Neural cell (in vitro differentiated cells): ENCODE measurements at regions not wholly inside any gene's neighbourhood (a gene's known extent, or its start where the extent isn't known, plus 50 kb on each side); places are given as distances from the start of the nearest gene placed in this dataset.

Experiments used
- H2AFZ ChIP-seq: fragments of 200-600, 300-800 bp; sonication (generic), shearing (Covaris generic); 2 replicates; pipeline ENCODE4 v1.6.0; 2014; ENCODE audit warnings: low read depth, mild to moderate bottlenecking, antibody characterized with exemption, low read length, moderate library complexity
- H3F3A ChIP-seq: fragments of 200-600 bp; shearing (Covaris generic); 2 replicates; pipeline ENCODE4 v1.6.1; 2016; ENCODE audit warnings: mild to moderate bottlenecking, moderate library complexity, mixed read lengths, antibody characterized with exemption, low read length; ENCODE audit not compliant: insufficient read depth, poor library complexity, severe bottlenecking
- H3K27ac ChIP-seq: fragments of 200-600, 300-800 bp; sonication (generic), shearing (Covaris generic); 2 replicates; pipeline ENCODE4 v1.5.1; 2014; ENCODE audit warnings: mild to moderate bottlenecking, low read length, moderate library complexity
- H3K27me3 ChIP-seq: fragments of 300-800, 200-600 bp; sonication (generic), shearing (Covaris generic); 2 replicates; pipeline ENCODE4 v1.6.0; 2014; ENCODE audit warnings: mild to moderate bottlenecking, low read depth, low read length, moderate library complexity; ENCODE audit not compliant: insufficient read depth
- H3K36me3 ChIP-seq: fragments of 300-800, 200-600 bp; sonication (generic), shearing (Covaris generic); 2 replicates; pipeline ENCODE4 v1.5.1; 2014; ENCODE audit warnings: mild to moderate bottlenecking, antibody characterized with exemption, low read length, moderate library complexity; ENCODE audit not compliant: insufficient read depth
- H3K4me2 ChIP-seq: fragments of 300-800, 200-600 bp; sonication (generic), shearing (Covaris generic); 2 replicates; pipeline ENCODE4 v1.6.0; 2014; ENCODE audit warnings: mild to moderate bottlenecking, low read length
- H3K4me3 ChIP-seq: fragments of 300-800, 200-600 bp; sonication (generic), shearing (Covaris generic); 2 replicates; pipeline ENCODE4 v1.5.1; 2014; ENCODE audit warnings: mild to moderate bottlenecking, low read length, moderate library complexity
- H3K79me2 ChIP-seq: fragments of 200-600 bp; shearing (Covaris generic); replicated peaks from 2 replicates; pipeline ENCODE4 v1.6.0; 2014; ENCODE audit warnings: mild to moderate bottlenecking, low read length, moderate library complexity; ENCODE audit not compliant: insufficient read depth
- H3K9ac ChIP-seq: fragments of 300-800, 200-600 bp; sonication (generic), shearing (Covaris generic); 2 replicates; pipeline ENCODE4 v1.6.1; 2016; ENCODE audit warnings: mild to moderate bottlenecking, low read length, mixed read lengths
- H3K9me2 ChIP-seq: fragments of 200-600 bp; shearing (Covaris generic); 2 replicates; pipeline ENCODE4 v1.6.1; 2016; ENCODE audit warnings: mild to moderate bottlenecking, low read length, mixed read lengths; ENCODE audit not compliant: insufficient read depth
- H3K9me3 ChIP-seq: fragments of 200-600, 300-800 bp; sonication (generic), shearing (Covaris generic); 2 replicates; pipeline ENCODE4 v1.6.1; 2016; ENCODE audit warnings: mild to moderate bottlenecking, mixed run types, low read length, moderate library complexity, mixed read lengths
- H4K20me1 ChIP-seq: fragments of 200-600 bp; shearing (Covaris generic); 2 replicates; pipeline ENCODE4 v1.6.1; 2016; ENCODE audit warnings: mild to moderate bottlenecking, mixed run types; ENCODE audit not compliant: insufficient read depth
- EP300 ChIP-seq: fragments of 450-650 bp; conservative IDR thresholded peaks from 2 replicates; pipeline ENCODE4 v1.6.1; 2014; ENCODE audit warnings: antibody characterized with exemption, mild to moderate bottlenecking, moderate library complexity; ENCODE audit not compliant: poor library complexity, severe bottlenecking
- EZH2 ChIP-seq: fragments of 200-600, 300-800 bp; shearing (Covaris generic), sonication (generic); IDR thresholded peaks from 2 replicates; pipeline ENCODE4 v1.6.1; 2014; ENCODE audit warnings: antibody characterized with exemption, low read length, borderline replicate concordance, mild to moderate bottlenecking; ENCODE audit not compliant: insufficient read depth, poor library complexity, severe bottlenecking
- MXI1 ChIP-seq: fragments of 450-650 bp; conservative IDR thresholded peaks from 2 replicates; pipeline ENCODE4 v1.6.1; 2014; ENCODE audit warnings: antibody characterized with exemption, mild to moderate bottlenecking; ENCODE audit not compliant: poor library complexity, severe bottlenecking
- POLR2AphosphoS5 ChIP-seq: IDR thresholded peaks from 2 replicates; pipeline ENCODE4 v1.6.1; 2012
- RAD21 ChIP-seq: fragments of 450-650 bp; conservative IDR thresholded peaks from 2 replicates; pipeline ENCODE4 v1.6.1; 2014; ENCODE audit warnings: antibody characterized with exemption, mild to moderate bottlenecking, moderate library complexity
- SMC3 ChIP-seq: fragments of 450-650 bp; conservative IDR thresholded peaks from 2 replicates; pipeline ENCODE4 v1.6.1; 2014; ENCODE audit warnings: antibody characterized with exemption, mild to moderate bottlenecking, moderate library complexity; ENCODE audit not compliant: poor library complexity
- TAF1 ChIP-seq: IDR thresholded peaks from 2 replicates; pipeline ENCODE4 v1.6.1; 2012; ENCODE audit warnings: low read depth
- TF ChIP-seq, protein P1 (sequence below): IDR thresholded peaks from 2 replicates; pipeline ENCODE4 v1.6.1; 2012; ENCODE audit warnings: borderline replicate concordance
- TF ChIP-seq, protein P2 (sequence below): fragments of 450-650 bp; IDR thresholded peaks from 2 replicates; pipeline ENCODE4 v1.5.1; 2014; ENCODE audit warnings: antibody characterized with exemption, mild to moderate bottlenecking, moderate library complexity; ENCODE audit not compliant: poor library complexity, severe bottlenecking

DNA sequence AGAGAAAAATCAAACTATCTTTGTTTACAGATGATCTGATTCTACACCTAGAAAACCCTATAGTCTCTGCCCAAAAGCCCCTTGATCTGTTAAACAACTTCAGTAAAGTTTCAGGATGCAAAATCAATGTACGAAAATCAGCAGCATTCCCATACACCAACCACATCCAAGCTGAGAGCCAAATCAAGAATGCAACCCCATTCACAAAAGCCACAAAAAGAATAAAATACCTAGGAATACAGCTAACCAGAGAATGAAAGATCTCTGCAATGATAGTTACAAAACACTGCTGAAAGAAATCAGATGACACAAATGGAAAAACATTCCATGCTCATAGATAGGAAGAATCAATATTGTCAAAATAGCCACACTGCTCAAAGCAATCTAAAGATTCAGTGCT, 265.7 kb downstream of the AEBP2 start:
- H3K9me2 ChIP-seq, result no peaks in the 10 kb centered on the region
- no peaks in the 10 kb centered on the region for H3K27me3 ChIP-seq
- no peaks in the 10 kb centered on the region for H3K9me3 ChIP-seq
- no peak overlapping the region for H3K4me2 ChIP-seq
- no peaks in the 10 kb centered on the region for H3F3A ChIP-seq
- no peaks in the 10 kb centered on the region for H3K36me3 ChIP-seq
- TF ChIP-seq, protein P1, sequence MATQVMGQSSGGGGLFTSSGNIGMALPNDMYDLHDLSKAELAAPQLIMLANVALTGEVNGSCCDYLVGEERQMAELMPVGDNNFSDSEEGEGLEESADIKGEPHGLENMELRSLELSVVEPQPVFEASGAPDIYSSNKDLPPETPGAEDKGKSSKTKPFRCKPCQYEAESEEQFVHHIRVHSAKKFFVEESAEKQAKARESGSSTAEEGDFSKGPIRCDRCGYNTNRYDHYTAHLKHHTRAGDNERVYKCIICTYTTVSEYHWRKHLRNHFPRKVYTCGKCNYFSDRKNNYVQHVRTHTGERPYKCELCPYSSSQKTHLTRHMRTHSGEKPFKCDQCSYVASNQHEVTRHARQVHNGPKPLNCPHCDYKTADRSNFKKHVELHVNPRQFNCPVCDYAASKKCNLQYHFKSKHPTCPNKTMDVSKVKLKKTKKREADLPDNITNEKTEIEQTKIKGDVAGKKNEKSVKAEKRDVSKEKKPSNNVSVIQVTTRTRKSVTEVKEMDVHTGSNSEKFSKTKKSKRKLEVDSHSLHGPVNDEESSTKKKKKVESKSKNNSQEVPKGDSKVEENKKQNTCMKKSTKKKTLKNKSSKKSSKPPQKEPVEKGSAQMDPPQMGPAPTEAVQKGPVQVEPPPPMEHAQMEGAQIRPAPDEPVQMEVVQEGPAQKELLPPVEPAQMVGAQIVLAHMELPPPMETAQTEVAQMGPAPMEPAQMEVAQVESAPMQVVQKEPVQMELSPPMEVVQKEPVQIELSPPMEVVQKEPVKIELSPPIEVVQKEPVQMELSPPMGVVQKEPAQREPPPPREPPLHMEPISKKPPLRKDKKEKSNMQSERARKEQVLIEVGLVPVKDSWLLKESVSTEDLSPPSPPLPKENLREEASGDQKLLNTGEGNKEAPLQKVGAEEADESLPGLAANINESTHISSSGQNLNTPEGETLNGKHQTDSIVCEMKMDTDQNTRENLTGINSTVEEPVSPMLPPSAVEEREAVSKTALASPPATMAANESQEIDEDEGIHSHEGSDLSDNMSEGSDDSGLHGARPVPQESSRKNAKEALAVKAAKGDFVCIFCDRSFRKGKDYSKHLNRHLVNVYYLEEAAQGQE, result no peak
- TF ChIP-seq SMC3 (no peak), MXI1 (no peak), POLR2AphosphoS5 (no peak), EP300 (no peak), RAD21 (no peak), TAF1 (no peak), EZH2 (no peak)
- TF ChIP-seq, protein P2, sequence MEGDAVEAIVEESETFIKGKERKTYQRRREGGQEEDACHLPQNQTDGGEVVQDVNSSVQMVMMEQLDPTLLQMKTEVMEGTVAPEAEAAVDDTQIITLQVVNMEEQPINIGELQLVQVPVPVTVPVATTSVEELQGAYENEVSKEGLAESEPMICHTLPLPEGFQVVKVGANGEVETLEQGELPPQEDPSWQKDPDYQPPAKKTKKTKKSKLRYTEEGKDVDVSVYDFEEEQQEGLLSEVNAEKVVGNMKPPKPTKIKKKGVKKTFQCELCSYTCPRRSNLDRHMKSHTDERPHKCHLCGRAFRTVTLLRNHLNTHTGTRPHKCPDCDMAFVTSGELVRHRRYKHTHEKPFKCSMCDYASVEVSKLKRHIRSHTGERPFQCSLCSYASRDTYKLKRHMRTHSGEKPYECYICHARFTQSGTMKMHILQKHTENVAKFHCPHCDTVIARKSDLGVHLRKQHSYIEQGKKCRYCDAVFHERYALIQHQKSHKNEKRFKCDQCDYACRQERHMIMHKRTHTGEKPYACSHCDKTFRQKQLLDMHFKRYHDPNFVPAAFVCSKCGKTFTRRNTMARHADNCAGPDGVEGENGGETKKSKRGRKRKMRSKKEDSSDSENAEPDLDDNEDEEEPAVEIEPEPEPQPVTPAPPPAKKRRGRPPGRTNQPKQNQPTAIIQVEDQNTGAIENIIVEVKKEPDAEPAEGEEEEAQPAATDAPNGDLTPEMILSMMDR, result no peak
- H3K27ac ChIP-seq, result no peak overlapping the region
- H3K9ac ChIP-seq, result no peak overlapping the region
- no peaks in the 10 kb centered on the region for H4K20me1 ChIP-seq
- no peak overlapping the region for H3K4me3 ChIP-seq
- H3K79me2 ChIP-seq, result no peaks in the 10 kb centered on the region
- no peak overlapping the region for H2AFZ ChIP-seq

DNA sequence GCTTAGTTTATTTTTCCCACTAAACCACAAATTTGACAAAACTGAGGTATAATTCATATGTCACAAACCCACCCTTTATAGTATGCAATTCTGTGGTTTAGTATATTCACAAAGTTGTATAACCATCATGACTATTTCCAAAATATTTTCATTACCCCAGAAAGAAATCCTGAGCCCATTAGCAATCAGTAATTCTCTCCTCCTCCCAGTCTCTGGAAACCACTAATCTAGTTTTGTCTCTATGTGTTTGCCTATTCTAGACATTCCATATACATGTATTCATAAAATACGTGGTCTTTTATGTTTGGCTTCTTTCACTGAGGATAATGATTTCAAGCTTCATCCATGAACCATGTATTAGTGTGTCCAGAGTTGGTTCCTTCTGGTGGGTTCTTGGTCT, 267.6 kb downstream of the AEBP2 start:
- no peak overlapping the region for H3K4me3 ChIP-seq
- TF ChIP-seq EP300 (no peak), EZH2 (no peak), MXI1 (no peak), RAD21 (no peak), SMC3 (no peak), TAF1 (no peak), POLR2AphosphoS5 (no peak)
- TF ChIP-seq, protein P2, result no peak
- TF ChIP-seq, protein P1, result no peak

More for the DNA sequence above, 267.6 kb downstream of the AEBP2 start:
- H3K4me2 ChIP-seq, result no peak overlapping the region
- H3K27me3 ChIP-seq, result no peaks in the 10 kb centered on the region
- no peaks in the 10 kb centered on the region for H3K9me3 ChIP-seq
- H2AFZ ChIP-seq, result no peak overlapping the region
- no peak overlapping the region for H3K9ac ChIP-seq
- no peaks in the 10 kb centered on the region for H3K36me3 ChIP-seq
- H3K9me2 ChIP-seq, result no peaks in the 10 kb centered on the region
- H4K20me1 ChIP-seq, result no peaks in the 10 kb centered on the region
- H3K27ac ChIP-seq, result no peak overlapping the region
- H3F3A ChIP-seq, result no peaks in the 10 kb centered on the region
- no peaks in the 10 kb centered on the region for H3K79me2 ChIP-seq
